Transverse colon (tissue), 4 donors: ENCODE measurements at regions not wholly inside any gene's neighbourhood (a gene's known extent, or its start where the extent isn't known, plus 50 kb on each side); places are given as distances from the start of the nearest gene placed in this dataset.
"Not testable (repeated sequence)": the region's sequence is repeated elsewhere in the genome, so short reads cannot be mapped to it uniquely, and the experiment has no call there.

Experiments
- DNase-seq: peaks from one replicate; pipeline ENCODE4 v3.0.0-alpha.2; 2019
- H3K27ac ChIP-seq, 4 donors: fragments of 200-600 bp; sonication (generic); 2 replicates each; pipeline ENCODE4 v1.5.1; 2016 to 2018; ENCODE audit warnings: inconsistent platforms in 4 of 4
- H3K27me3 ChIP-seq: fragments of 200-600 bp; sonication (generic); 2 replicates; pipeline ENCODE4 v1.5.1; 2017; ENCODE audit warnings: inconsistent platforms
- H3K36me3 ChIP-seq, 4 donors: fragments of 200-600 bp; sonication (generic); 2 replicates each; pipeline ENCODE4 v1.5.1; 2017 to 2019; ENCODE audit warnings: inconsistent platforms in 4 of 4
- H3K4me1 ChIP-seq, 4 donors: fragments of 200-600 bp; sonication (generic); 2 replicates each; pipeline ENCODE4 v1.5.1; 2017 to 2020; ENCODE audit warnings: inconsistent platforms in 4 of 4
- H3K4me3 ChIP-seq, 4 donors: fragments of 200-600 bp; sonication (generic); 1 replicate in 1 of 4; 2 replicates in 3 of 4; pipeline versions ENCODE4 v1.5.1 to v1.6.1; 2017 to 2019; ENCODE audit warnings: inconsistent platforms in 4 of 4
- H3K9me3 ChIP-seq, 2 donors: fragments of 200-600 bp; sonication (generic); 2 replicates each; pipeline ENCODE4 v1.5.1; 2017 to 2019; ENCODE audit warnings: inconsistent platforms in 2 of 2
- CTCF ChIP-seq, 5 experiments: fragments of 200-600 bp in 3 of 5; fragments of 450-650 bp in 2 of 5; sonication (generic) in 3 of 5; IDR thresholded peaks; 1 replicate in 2 of 5; 2 replicates in 3 of 5; pipeline ENCODE4 v1.5.1; 2016 to 2017; ENCODE audit warnings: antibody characterized with exemption in 5 of 5, inconsistent platforms in 3 of 5, mild to moderate bottlenecking in 2 of 5, moderate library complexity in 1 of 5
- EP300 ChIP-seq: sonication (generic); formaldehyde crosslinking; IDR thresholded peaks from one replicate; pipeline ENCODE4 v1.6.1; 2017; ENCODE audit warnings: antibody characterized with exemption, low read depth
- POLR2A ChIP-seq: fragments of 450-650 bp; IDR thresholded peaks from one replicate; pipeline ENCODE4 v1.6.1; 2016; ENCODE audit warnings: antibody characterized with exemption, mild to moderate bottlenecking, moderate library complexity
- POLR2AphosphoS5 ChIP-seq, 3 donors: sonication (generic); formaldehyde crosslinking; IDR thresholded peaks; one replicate each; pipeline ENCODE4 v1.6.1; 2016; ENCODE audit warnings: antibody characterized with exemption in 3 of 3
- WGBS, 2 donors: methylation state at CpG; one replicate each; pipeline ENCODE4 v1.1.5; 2018; ENCODE audit warnings: low coverage in 1 of 2; 5-methylcytosine and 5-hydroxymethylcytosine counted together
- in situ Hi-C, 4 donors: fragments of 200-750 bp; cut with MboI; loops; one replicate each; pipeline versions ENCODE4 v1.15.0 to v1.15.1; 2017; ENCODE audit warnings: low sequenced_read_pairs in 3 of 4, low pct_ligation_motif_present in 1 of 4, low pct_unique_long_range_greater_than_20kb in 1 of 4
- intact Hi-C: fragments of 100-400 bp; cut with DNase I; formaldehyde crosslinking; loops from one replicate; pipeline ENCODE4 v1.15.1; 2023; ENCODE audit warnings: low total_unique reads

- H3K36me3 ChIP-seq, H3K27ac ChIP-seq, H3K27me3 ChIP-seq, H3K9me3 ChIP-seq, H3K4me3 ChIP-seq, in situ Hi-C loops, intact Hi-C loops, DNase-seq, H3K4me1 ChIP-seq: not testable (repeated sequence)
- 96% methylated on average over 9 of the region's 9 CpGs; no CpG with 5 or more reads in 1 of the 2 donors for WGBS, 2 donors
Observed at GRCh38 chr16:72729552-72729951, 318.4 kb downstream of the ZFHX3 start.

- no peak for DNase-seq
- intact Hi-C loops, result no loop called here
- Histone ChIP-seq H3K27ac (no peak overlapping the region), H3K4me1 (no peaks in the 10 kb centered on the region), H3K27me3 (no peaks in the 10 kb centered on the region), H3K4me3 (no peak overlapping the region), H3K36me3 (no peaks in the 10 kb centered on the region), H3K9me3 (no peaks in the 10 kb centered on the region)
- in situ Hi-C loops, result no loop called here
- 97 to 98% methylated on average over 5 to 11 of the region's 11 CpGs for WGBS, 2 donors
- no peak for TF ChIP-seq EP300
- no peak for TF ChIP-seq POLR2A
- TF ChIP-seq CTCF (IDR thresholded peaks at IDR 0.05), result no peak
- no peak for TF ChIP-seq POLR2AphosphoS5 (IDR thresholded peaks at IDR 0.05)
Observed at GRCh38 chr16:72728516-72728915, 319.4 kb downstream of the ZFHX3 start.

- intact Hi-C loops (no loop called here), in situ Hi-C loops (no loop called here)
- no peaks in the 10 kb centered on the region for H3K27me3 ChIP-seq
- no peaks in the 10 kb centered on the region for H3K4me1 ChIP-seq
- no peak overlapping the region for H3K27ac ChIP-seq
- 100% methylated on average over 1 of the region's 1 CpG for WGBS, 2 donors
- no peak overlapping the region for H3K4me3 ChIP-seq
- no peak for TF ChIP-seq EP300
- no peak for TF ChIP-seq POLR2A
- no peak for TF ChIP-seq POLR2AphosphoS5 (IDR thresholded peaks at IDR 0.05)
- TF ChIP-seq CTCF (IDR thresholded peaks at IDR 0.05), result no peak
- no peak for DNase-seq
- no peaks in the 10 kb centered on the region for H3K9me3 ChIP-seq
- no peaks in the 10 kb centered on the region for H3K36me3 ChIP-seq
Observed at GRCh38 chr16:72727565-72727964, 320.4 kb downstream of the ZFHX3 start.

- Histone ChIP-seq H3K4me3 (no peak overlapping the region), H3K9me3 (no peaks in the 10 kb centered on the region), H3K27me3 (no peaks in the 10 kb centered on the region), H3K36me3 (no peaks in the 10 kb centered on the region), H3K4me1 (no peaks in the 10 kb centered on the region), H3K27ac (no peak overlapping the region)
- 89 to 92% methylated on average over 2 of the region's 2 CpGs for WGBS, 2 donors
- intact Hi-C loops, result no loop called here
- TF ChIP-seq CTCF (IDR thresholded peaks at IDR 0.05), result no peak
- no peak for TF ChIP-seq POLR2A
- in situ Hi-C loops, result no loop called here
- DNase-seq, result no peak
Observed at GRCh38 chr16:72725643-72726042, 322.3 kb downstream of the ZFHX3 start.

- H3K4me1 ChIP-seq, result no peaks in the 10 kb centered on the region
- intact Hi-C loops (no loop called here), in situ Hi-C loops (no loop called here)
- 91 to 93% methylated on average over 4 of the region's 4 CpGs for WGBS, 2 donors
- no peaks in the 10 kb centered on the region for H3K27me3 ChIP-seq
- H3K9me3 ChIP-seq, result no peaks in the 10 kb centered on the region
- H3K27ac ChIP-seq, result no peak overlapping the region
- no peak overlapping the region for H3K4me3 ChIP-seq
- no peaks in the 10 kb centered on the region for H3K36me3 ChIP-seq
- no peak for TF ChIP-seq POLR2AphosphoS5 (IDR thresholded peaks at IDR 0.05)
- no peak for TF ChIP-seq EP300
- no peak for TF ChIP-seq POLR2A
- no peak for TF ChIP-seq CTCF (IDR thresholded peaks at IDR 0.05)
- no peak for DNase-seq
Observed at GRCh38 chr16:72723781-72724180, 324.1 kb downstream of the ZFHX3 start.
